IPS DF 19.7 (cell line): ENCODE measurements at regions not wholly inside any gene's neighbourhood (a gene's known extent, or its start where the extent isn't known, plus 50 kb on each side); places are given as distances from the start of the nearest gene placed in this dataset.

Experiments
- DNase-seq: peaks from one replicate; pipeline ENCODE4 v3.0.0-alpha.2; 2013; ENCODE audit warnings: low read depth, low spot score

- DNase-seq, result no peak
Observed at GRCh38 chr14:86640288-86640687, 1110.3 kb downstream of the FLRT2 start.

- no peak for DNase-seq
Observed at GRCh38 chr14:86639666-86640065, 1109.7 kb downstream of the FLRT2 start.

GRCh38 chr14:86639146-86639545 lies 1109.2 kb downstream of the FLRT2 start:
- DNase-seq, result no peak

- DNase-seq, result no peak
Observed at GRCh38 chr14:86627080-86627479, 1097.1 kb downstream of the FLRT2 start.

GRCh38 chr14:86626530-86626929 lies 1096.6 kb downstream of the FLRT2 start:
- DNase-seq, result no peak

- no peak for DNase-seq
Observed at GRCh38 chr14:86625637-86626036, 1095.7 kb downstream of the FLRT2 start.

- no peak for DNase-seq
Observed at GRCh38 chr14:86619726-86620125, 1089.8 kb downstream of the FLRT2 start.

GRCh38 chr14:86613786-86614185 lies 1083.8 kb downstream of the FLRT2 start:
- DNase-seq, result no peak

GRCh38 chr14:86613126-86613525 lies 1083.2 kb downstream of the FLRT2 start:
- no peak for DNase-seq

- DNase-seq, result no peak
Observed at GRCh38 chr14:86604561-86604960, 1074.6 kb downstream of the FLRT2 start.

GRCh38 chr14:86602263-86602662 lies 1072.3 kb downstream of the FLRT2 start:
- DNase-seq, result no peak

GRCh38 chr14:86601813-86602212 lies 1071.9 kb downstream of the FLRT2 start:
- DNase-seq, result no peak

GRCh38 chr14:86597279-86597678 lies 1067.3 kb downstream of the FLRT2 start:
- DNase-seq, result no peak

GRCh38 chr14:86596024-86596423 lies 1066.1 kb downstream of the FLRT2 start:
- DNase-seq, result no peak

GRCh38 chr14:86575141-86575540 lies 1045.2 kb downstream of the FLRT2 start:
- DNase-seq, result no peak

GRCh38 chr14:86574778-86575129 lies 1044.8 kb downstream of the FLRT2 start:
- DNase-seq, result no peak

GRCh38 chr14:86574051-86574777 lies 1044.3 kb downstream of the FLRT2 start:
- no peak for DNase-seq

- DNase-seq, result no peak
Observed at GRCh38 chr14:86570371-86570770, 1040.4 kb downstream of the FLRT2 start.

GRCh38 chr14:86543521-86543920 lies 1013.6 kb downstream of the FLRT2 start:
- DNase-seq, result no peak

- no peak for DNase-seq
Observed at GRCh38 chr14:86541972-86542371, 1012.0 kb downstream of the FLRT2 start.

- DNase-seq, result no peak
Observed at GRCh38 chr14:86540636-86541247, 1010.8 kb downstream of the FLRT2 start.

GRCh38 chr14:86539361-86540070 lies 1009.6 kb downstream of the FLRT2 start:
- no peak for DNase-seq

- no peak for DNase-seq
Observed at GRCh38 chr14:86533834-86534233, 1003.9 kb downstream of the FLRT2 start.
